Thyroid gland (tissue), 4 donors: ENCODE measurements at regions not wholly inside any gene's neighbourhood (a gene's known extent, or its start where the extent isn't known, plus 50 kb on each side); places are given as distances from the start of the nearest gene placed in this dataset.
A peak's percentile ranks its signal among the peaks of the same experiment; 100 is the strongest.
"Not testable (repeated sequence)": the region's sequence is repeated elsewhere in the genome, so short reads cannot be mapped to it uniquely, and the experiment has no call there.

ENCODE experiments used
- DNase-seq, 2 donors: peaks; one replicate each; pipeline ENCODE4 v3.0.0-alpha.2; 2019
- H3K27ac ChIP-seq, 3 donors: fragments of 200-600 bp; sonication (generic); 1 replicate in 2 of 3; 2 replicates in 1 of 3; pipeline ENCODE4 v1.5.1; 2016 to 2019; ENCODE audit warnings: mild to moderate bottlenecking in 1 of 3, moderate library complexity in 1 of 3
- H3K27me3 ChIP-seq: fragments of 200-600 bp; sonication (generic); one replicate; pipeline ENCODE4 v1.5.1; 2019
- H3K36me3 ChIP-seq, 2 donors: fragments of 200-600 bp; sonication (generic); one replicate each; pipeline ENCODE4 v1.5.1; 2016 to 2019
- H3K4me1 ChIP-seq, 2 donors: fragments of 200-600 bp; sonication (generic); one replicate each; pipeline ENCODE4 v1.5.1; 2017 to 2019
- H3K4me3 ChIP-seq, 3 donors: fragments of 200-600 bp; sonication (generic); replicated peaks in 1 of 3; 1 replicate in 2 of 3; 2 replicates in 1 of 3; pipeline ENCODE4 v1.5.1; 2016; ENCODE audit warnings: mild to moderate bottlenecking in 1 of 3
- H3K9me3 ChIP-seq: fragments of 200-600 bp; sonication (generic); one replicate; pipeline ENCODE4 v1.5.1; 2017
- POLR2A ChIP-seq, 2 donors: fragments of 450-650 bp; IDR thresholded peaks; one replicate each; pipeline ENCODE4 v1.6.1; 2017; ENCODE audit warnings: antibody characterized with exemption in 2 of 2, mild to moderate bottlenecking in 2 of 2, moderate library complexity in 1 of 2
- WGBS, 2 donors: methylation state at CpG; one replicate each; pipeline ENCODE4 v1.1.5; 2017; 5-methylcytosine and 5-hydroxymethylcytosine counted together
- intact Hi-C: fragments of 100-400 bp; cut with DNase I; formaldehyde crosslinking; loops from one replicate; pipeline ENCODE4 v1.15.1; 2023
- TF ChIP-seq, protein P1 (sequence below), 6 experiments: fragments of 200-600 bp in 3 of 6; fragments of 450-650 bp in 3 of 6; sonication (generic) in 3 of 6; IDR thresholded peaks; one replicate each; pipeline ENCODE4 v1.5.1; 2016 to 2019; ENCODE audit warnings: antibody characterized with exemption in 6 of 6, mild to moderate bottlenecking in 2 of 6, inconsistent platforms in 1 of 6, moderate library complexity in 1 of 6

DNA sequence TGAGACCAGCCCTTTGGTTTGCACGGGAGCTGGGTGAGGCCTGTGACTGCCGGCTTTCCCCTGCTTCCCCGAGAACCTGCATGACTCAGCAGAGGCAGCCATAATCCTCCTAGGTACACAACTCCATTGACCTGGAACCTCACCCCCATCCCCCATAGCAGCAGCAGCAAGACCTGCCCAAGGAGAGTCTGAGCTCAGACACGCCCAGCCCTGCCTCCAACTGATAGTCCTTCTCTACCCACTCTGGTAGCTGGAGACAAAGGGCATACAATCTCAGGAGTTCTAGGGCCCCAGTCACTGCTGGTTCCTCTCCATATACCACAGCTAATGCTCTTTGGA, 141.0 kb upstream of the ARHGEF26 start:
- TF ChIP-seq, protein P1, sequence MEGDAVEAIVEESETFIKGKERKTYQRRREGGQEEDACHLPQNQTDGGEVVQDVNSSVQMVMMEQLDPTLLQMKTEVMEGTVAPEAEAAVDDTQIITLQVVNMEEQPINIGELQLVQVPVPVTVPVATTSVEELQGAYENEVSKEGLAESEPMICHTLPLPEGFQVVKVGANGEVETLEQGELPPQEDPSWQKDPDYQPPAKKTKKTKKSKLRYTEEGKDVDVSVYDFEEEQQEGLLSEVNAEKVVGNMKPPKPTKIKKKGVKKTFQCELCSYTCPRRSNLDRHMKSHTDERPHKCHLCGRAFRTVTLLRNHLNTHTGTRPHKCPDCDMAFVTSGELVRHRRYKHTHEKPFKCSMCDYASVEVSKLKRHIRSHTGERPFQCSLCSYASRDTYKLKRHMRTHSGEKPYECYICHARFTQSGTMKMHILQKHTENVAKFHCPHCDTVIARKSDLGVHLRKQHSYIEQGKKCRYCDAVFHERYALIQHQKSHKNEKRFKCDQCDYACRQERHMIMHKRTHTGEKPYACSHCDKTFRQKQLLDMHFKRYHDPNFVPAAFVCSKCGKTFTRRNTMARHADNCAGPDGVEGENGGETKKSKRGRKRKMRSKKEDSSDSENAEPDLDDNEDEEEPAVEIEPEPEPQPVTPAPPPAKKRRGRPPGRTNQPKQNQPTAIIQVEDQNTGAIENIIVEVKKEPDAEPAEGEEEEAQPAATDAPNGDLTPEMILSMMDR (IDR thresholded peaks at IDR 0.05) = no peak
- no peak for TF ChIP-seq POLR2A (IDR thresholded peaks at IDR 0.05)
- Histone ChIP-seq H3K4me3 (no peak overlapping the region), H3K4me1 (no peaks in the 10 kb centered on the region), H3K27ac (no peak overlapping the region), H3K36me3 (no peaks in the 10 kb centered on the region), H3K9me3 (no peaks in the 10 kb centered on the region), H3K27me3 (no peaks in the 10 kb centered on the region)
- WGBS, 2 donors = 74 to 92% methylated on average over 1 to 2 of the region's 4 CpGs
- peak; percentile 30 to 50 for DNase-seq
- intact Hi-C loops = no loop called here

DNA sequence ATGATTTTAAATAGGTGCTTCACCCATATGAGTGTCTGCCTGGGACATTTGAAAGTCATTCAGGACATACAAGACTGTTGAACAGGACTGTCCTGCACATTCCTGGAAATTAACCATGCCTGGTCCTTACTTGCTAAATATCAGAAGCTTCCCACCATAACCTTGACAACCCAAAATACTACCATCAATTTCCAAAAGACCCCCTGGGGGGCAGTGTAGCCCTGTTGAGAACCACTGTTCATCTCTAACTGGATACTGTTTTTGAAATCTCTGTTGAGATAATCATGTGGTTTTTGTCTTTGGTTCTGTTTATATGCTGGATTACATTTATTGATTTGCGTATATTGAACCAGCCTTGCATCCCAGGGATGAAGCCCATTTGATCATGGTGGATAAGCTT, 123.8 kb upstream of the ARHGEF26 start:
- intact Hi-C loops, H3K27me3 ChIP-seq, H3K27ac ChIP-seq, H3K4me3 ChIP-seq, H3K9me3 ChIP-seq, H3K4me1 ChIP-seq, H3K36me3 ChIP-seq: not testable (repeated sequence)
- DNase-seq = peak; percentile 21 to 26
- TF ChIP-seq, protein P1 (IDR thresholded peaks at IDR 0.05) = peak in 3 of 6 experiments; percentile 30 to 54 (median 41)
- 100% methylated on average over 1 of the region's 1 CpG for WGBS, 2 donors

DNA sequence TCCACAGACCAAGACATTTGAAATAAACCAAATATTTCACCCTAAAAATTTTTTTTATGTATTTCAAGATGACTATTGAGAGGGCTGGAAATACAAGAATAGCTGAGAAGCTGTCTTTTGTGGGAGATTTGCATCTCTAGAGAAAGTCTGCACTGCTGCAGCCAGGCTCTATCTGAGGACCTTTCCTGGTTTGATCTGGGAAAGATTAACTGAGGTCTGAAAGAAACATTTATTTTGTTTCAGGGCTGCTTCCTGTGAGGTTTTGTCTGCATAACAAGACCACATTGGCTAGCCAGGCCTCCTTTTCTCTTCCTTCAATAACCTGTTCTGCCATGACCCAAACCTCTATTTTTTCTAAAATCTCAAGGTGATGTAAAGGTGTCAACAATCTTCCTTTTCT, 117.5 kb upstream of the ARHGEF26 start:
- intact Hi-C loops = no loop called here

DNA sequence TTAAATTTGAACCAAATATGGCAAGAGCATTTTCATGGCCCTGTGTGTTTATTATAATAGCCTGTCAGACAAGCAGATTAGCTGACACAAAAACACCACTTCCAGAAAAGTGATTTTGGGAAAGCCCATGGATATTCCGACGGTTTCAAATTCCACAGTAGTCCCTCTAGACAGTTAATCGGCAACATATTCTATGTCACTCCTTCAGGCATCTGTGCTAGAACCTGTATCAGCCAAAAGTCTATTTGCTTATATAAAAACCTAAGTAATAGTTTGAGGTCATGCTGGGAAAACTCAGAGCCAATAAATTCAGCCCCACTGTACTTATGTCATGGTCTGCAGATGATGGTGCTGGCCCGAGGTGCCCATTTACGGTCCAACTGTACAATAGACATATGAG, 110.2 kb upstream of the ARHGEF26 start:
- intact Hi-C loops = no loop called here
- DNase-seq = no peak
- TF ChIP-seq POLR2A (IDR thresholded peaks at IDR 0.05) = no peak
- TF ChIP-seq, protein P1 (IDR thresholded peaks at IDR 0.05) = no peak
- no peaks in the 10 kb centered on the region for H3K36me3 ChIP-seq
- no peak overlapping the region for H3K4me3 ChIP-seq
- H3K9me3 ChIP-seq = no peaks in the 10 kb centered on the region
- no peaks in the 10 kb centered on the region for H3K4me1 ChIP-seq
- H3K27me3 ChIP-seq = no peaks in the 10 kb centered on the region
- no peak overlapping the region for H3K27ac ChIP-seq
- 84 to 88% methylated on average over 5 of the region's 5 CpGs for WGBS, 2 donors

More for the DNA sequence above, 117.5 kb upstream of the ARHGEF26 start:
- TF ChIP-seq, protein P1 (IDR thresholded peaks at IDR 0.05) = no peak
- no peaks in the 10 kb centered on the region for H3K36me3 ChIP-seq
- no peak for DNase-seq
- H3K27ac ChIP-seq = no peak overlapping the region
- no peak overlapping the region for H3K4me3 ChIP-seq
- H3K27me3 ChIP-seq = no peaks in the 10 kb centered on the region
- H3K4me1 ChIP-seq = no peaks in the 10 kb centered on the region
- no peaks in the 10 kb centered on the region for H3K9me3 ChIP-seq

DNA sequence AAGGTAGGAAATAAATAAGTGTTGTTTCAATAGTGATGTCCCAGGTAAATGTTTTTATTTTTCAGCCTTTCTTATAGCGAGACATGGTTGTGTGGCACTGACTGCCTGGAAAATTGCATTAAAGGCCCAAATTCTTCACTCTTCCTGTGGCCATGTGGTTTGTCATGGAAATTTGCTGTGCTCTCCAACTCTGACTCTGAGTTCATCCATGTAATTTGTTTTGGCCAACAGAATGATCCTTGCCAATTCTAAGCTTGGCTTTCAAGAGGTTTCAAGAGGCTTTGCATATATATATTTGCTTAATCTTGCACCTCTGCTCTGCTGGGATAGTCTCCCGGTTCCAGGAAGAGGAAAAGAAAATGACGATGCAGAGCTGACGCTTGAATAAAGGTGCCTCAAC, 107.5 kb upstream of the ARHGEF26 start:
- WGBS, 2 donors = 49 to 60% methylated on average over 4 of the region's 4 CpGs
- Histone ChIP-seq H3K4me3 (no peak overlapping the region), H3K4me1 (no peaks in the 10 kb centered on the region), H3K27me3 (no peaks in the 10 kb centered on the region), H3K36me3 (no peaks in the 10 kb centered on the region), H3K27ac (no peak overlapping the region), H3K9me3 (no peaks in the 10 kb centered on the region)
- DNase-seq = no peak
- intact Hi-C loops = no loop called here
- TF ChIP-seq POLR2A (IDR thresholded peaks at IDR 0.05) = no peak
- TF ChIP-seq, protein P1 (IDR thresholded peaks at IDR 0.05) = no peak
